A673 (cell line): ENCODE measurements at regions not wholly inside any gene's neighbourhood (a gene's known extent, or its start where the extent isn't known, plus 50 kb on each side); places are given as distances from the start of the nearest gene placed in this dataset.

Source experiments
- BruUV-seq: library from RNA; stranded (reverse); fragments of 400-500 nt; replicated peaks from 2 replicates; lab custom pipeline; 2021; lab: Mats Ljungman, UMichigan
- CTCF ChIA-PET: fragments of 300-600 bp; sonication (Branson Sonifier 250); formaldehyde crosslinking; loops from one replicate; lab custom pipeline; 2022; ENCODE audit warnings: antibody characterized with exemption; lab: Charles Lee
- POLR2A ChIA-PET: fragments of 300-600 bp; sonication (Branson Sonifier 250); formaldehyde crosslinking; loops from one replicate; lab custom pipeline; 2022; ENCODE audit warnings: antibody characterized with exemption; ENCODE audit not compliant: low non-redundant PET; lab: Charles Lee
- DNase-seq: peaks from one replicate; pipeline ENCODE4 v3.0.0-alpha.2; 2015; ENCODE audit warnings: low spot score
- H3K27ac ChIP-seq: fragments of 200-600 bp; sonication (generic); 2 replicates; pipeline ENCODE4 v1.5.1; 2016; ENCODE audit warnings: mixed run types, low read depth, mild to moderate bottlenecking, mixed read lengths, antibody characterized with exemption, low read length; ENCODE audit not compliant: poor library complexity, severe bottlenecking
- H3K27me3 ChIP-seq: fragments of 200-600 bp; sonication (generic); replicated peaks from 2 replicates; pipeline ENCODE4 v1.6.1; 2017; ENCODE audit warnings: mixed run types, low read depth, mild to moderate bottlenecking, mixed read lengths, antibody characterized with exemption, low read length; ENCODE audit not compliant: insufficient read depth, poor library complexity
- H3K36me3 ChIP-seq: fragments of 200-600 bp; sonication (generic); 2 replicates; pipeline ENCODE4 v1.6.1; 2016; ENCODE audit warnings: mixed run types, mild to moderate bottlenecking, mixed read lengths, antibody characterized with exemption, low read length; ENCODE audit not compliant: insufficient read depth, poor library complexity, severe bottlenecking
- H3K4me1 ChIP-seq: fragments of 200-600 bp; sonication (generic); 2 replicates; pipeline ENCODE4 v1.6.1; 2017; ENCODE audit warnings: mixed run types, mild to moderate bottlenecking, mixed read lengths, antibody characterized with exemption, low read length; ENCODE audit not compliant: insufficient read depth, poor library complexity, severe bottlenecking
- H3K4me3 ChIP-seq: fragments of 200-600 bp; sonication (generic); 2 replicates; pipeline ENCODE4 v1.5.1; 2016; ENCODE audit warnings: low read depth, mixed run types, mild to moderate bottlenecking, mixed read lengths, low read length; ENCODE audit not compliant: poor library complexity, severe bottlenecking
- H3K9me3 ChIP-seq: fragments of 200-600 bp; sonication (generic); 2 replicates; pipeline ENCODE4 v1.6.1; 2016; ENCODE audit warnings: mixed run types, low read depth, mild to moderate bottlenecking, mixed read lengths, antibody characterized with exemption, low read length; ENCODE audit not compliant: poor library complexity, severe bottlenecking
- EZH2 ChIP-seq: fragments of 200-600 bp; sonication (generic); IDR thresholded peaks from 2 replicates; pipeline ENCODE4 v1.6.1; 2017; ENCODE audit warnings: borderline replicate concordance, low read depth, mild to moderate bottlenecking, mixed read lengths, antibody characterized with exemption, low read length; ENCODE audit not compliant: poor library complexity, severe bottlenecking
- intact Hi-C: fragments of 100-400 bp; cut with micrococcal nuclease; formaldehyde crosslinking; loops from one replicate; pipeline ENCODE4 v1.10.0; 2022; ENCODE audit not compliant: unreplicated experiment
- TF ChIP-seq, protein P1 (sequence below): fragments of 300-800, 200-600 bp; sonication (generic); conservative IDR thresholded peaks from 2 replicates; pipeline ENCODE4 v1.5.1; 2017; ENCODE audit warnings: low read depth, mild to moderate bottlenecking, antibody characterized with exemption, low read length, moderate library complexity, mixed read lengths

DNA sequence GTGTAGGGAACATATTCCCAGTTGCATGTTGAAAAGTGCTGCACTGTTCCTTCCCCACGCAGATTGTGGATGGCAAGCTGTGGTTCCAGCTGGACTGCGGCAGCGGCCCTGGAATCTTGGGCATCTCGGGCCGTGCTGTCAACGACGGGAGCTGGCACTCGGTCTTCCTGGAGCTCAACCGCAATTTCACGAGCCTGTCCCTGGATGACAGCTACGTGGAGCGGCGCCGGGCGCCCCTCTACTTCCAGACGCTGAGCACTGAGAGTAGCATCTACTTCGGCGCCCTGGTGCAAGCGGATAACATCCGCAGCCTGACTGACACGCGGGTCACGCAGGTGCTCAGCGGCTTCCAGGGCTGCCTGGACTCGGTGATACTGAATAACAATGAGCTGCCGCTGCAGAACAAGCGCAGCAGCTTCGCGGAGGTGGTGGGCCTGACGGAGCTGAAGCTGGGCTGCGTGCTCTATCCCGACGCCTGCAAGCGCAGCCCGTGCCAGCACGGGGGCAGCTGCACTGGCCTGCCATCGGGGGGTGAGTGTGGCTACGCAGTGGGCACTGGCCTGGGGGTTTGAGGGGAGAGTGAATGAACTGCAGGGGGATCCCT is 102.7 kb upstream of the MTNR1B start:
- Histone ChIP-seq H3K27me3 (no peaks in the 10 kb centered on the region), H3K4me1 (no peaks in the 10 kb centered on the region), H3K36me3 (no peaks in the 10 kb centered on the region), H3K27ac (no peak overlapping the region), H3K4me3 (no peak overlapping the region), H3K9me3 (no peaks in the 10 kb centered on the region)
- CTCF ChIA-PET: no interaction called here
- no peak for DNase-seq
- no peak for TF ChIP-seq EZH2
- TF ChIP-seq, protein P1, sequence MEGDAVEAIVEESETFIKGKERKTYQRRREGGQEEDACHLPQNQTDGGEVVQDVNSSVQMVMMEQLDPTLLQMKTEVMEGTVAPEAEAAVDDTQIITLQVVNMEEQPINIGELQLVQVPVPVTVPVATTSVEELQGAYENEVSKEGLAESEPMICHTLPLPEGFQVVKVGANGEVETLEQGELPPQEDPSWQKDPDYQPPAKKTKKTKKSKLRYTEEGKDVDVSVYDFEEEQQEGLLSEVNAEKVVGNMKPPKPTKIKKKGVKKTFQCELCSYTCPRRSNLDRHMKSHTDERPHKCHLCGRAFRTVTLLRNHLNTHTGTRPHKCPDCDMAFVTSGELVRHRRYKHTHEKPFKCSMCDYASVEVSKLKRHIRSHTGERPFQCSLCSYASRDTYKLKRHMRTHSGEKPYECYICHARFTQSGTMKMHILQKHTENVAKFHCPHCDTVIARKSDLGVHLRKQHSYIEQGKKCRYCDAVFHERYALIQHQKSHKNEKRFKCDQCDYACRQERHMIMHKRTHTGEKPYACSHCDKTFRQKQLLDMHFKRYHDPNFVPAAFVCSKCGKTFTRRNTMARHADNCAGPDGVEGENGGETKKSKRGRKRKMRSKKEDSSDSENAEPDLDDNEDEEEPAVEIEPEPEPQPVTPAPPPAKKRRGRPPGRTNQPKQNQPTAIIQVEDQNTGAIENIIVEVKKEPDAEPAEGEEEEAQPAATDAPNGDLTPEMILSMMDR: no peak
- POLR2A ChIA-PET: no interaction called here
- intact Hi-C loops: no loop called here
- BruUV-seq: no TSS peak

DNA sequence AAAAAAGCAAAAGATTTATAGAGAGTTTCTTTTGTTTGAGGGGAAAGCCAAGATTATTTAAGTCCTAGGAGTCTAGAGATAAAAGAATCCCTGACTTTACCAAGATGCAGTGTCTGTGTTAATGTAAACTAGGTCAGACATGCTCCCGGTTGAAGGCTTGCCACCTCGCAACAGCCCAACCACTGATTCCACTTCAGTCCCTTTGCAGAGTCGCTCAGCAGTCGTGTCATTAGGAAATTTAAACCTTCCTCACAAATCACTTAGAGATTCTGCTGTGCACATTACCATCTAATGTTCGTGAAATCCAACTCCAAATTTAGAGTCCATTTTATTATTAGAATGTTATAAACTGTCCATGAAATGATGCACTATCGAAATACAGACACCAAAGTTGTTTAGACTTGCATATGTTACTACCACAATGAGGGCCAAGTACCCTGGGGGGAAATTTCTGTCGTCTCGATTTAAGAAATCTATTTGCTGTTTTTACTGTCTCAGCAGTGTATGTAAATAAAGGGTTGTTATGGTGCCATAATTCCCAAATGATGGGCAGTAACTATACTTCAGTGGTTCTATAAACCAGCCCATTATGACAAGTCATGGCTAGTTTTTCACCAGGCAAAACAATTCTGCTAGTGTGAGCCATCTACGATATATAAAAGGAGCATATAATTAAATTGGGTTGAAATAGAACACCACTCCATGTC is 101.4 kb upstream of the MTNR1B start:
- Histone ChIP-seq H3K4me1 (no peaks in the 10 kb centered on the region), H3K9me3 (no peaks in the 10 kb centered on the region), H3K27ac (no peak overlapping the region), H3K36me3 (no peaks in the 10 kb centered on the region), H3K27me3 (no peaks in the 10 kb centered on the region), H3K4me3 (no peak overlapping the region)
- TF ChIP-seq, protein P1: no peak
- no peak for TF ChIP-seq EZH2
- CTCF ChIA-PET: interaction anchor here (0.5 kb wide), 1 partner anchor 79 kb away, joined by 3 read pairs; no protein-coding TSS in a partner anchor
- intact Hi-C loops: no loop called here
- no TSS peak for BruUV-seq
- DNase-seq: no peak
- POLR2A ChIA-PET: no interaction called here

DNA sequence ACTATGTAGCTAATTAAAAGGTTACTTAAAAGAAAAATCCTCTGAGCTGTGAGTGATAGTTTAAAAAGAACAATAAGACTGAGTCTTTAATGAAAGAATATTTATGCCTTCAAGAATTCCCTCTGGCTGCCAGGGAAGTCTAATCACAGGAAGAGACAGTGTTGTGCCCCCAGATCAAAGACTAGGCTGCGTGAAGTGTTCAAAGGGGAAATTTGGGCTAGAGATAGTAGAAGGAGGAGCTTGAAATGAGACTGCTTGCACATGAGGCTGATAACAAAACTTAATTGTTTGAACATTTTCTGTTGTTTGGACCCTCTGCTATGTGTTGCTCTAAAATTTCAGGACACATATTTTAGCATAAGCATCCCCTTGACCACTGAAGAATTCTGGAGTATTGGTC is 99.7 kb upstream of the MTNR1B start:
- TF ChIP-seq, protein P1: no peak
- no peak for TF ChIP-seq EZH2
- intact Hi-C loops: no loop called here
- H3K27me3 ChIP-seq: no peaks in the 10 kb centered on the region
- no peaks in the 10 kb centered on the region for H3K36me3 ChIP-seq
- H3K27ac ChIP-seq: no peak overlapping the region
- BruUV-seq: no TSS peak
- no peaks in the 10 kb centered on the region for H3K9me3 ChIP-seq
- no peak for DNase-seq
- H3K4me3 ChIP-seq: no peak overlapping the region
- no peaks in the 10 kb centered on the region for H3K4me1 ChIP-seq
- CTCF ChIA-PET: no interaction called here
- POLR2A ChIA-PET: no interaction called here
